Naive B cell (primary cell): ENCODE measurements at regions not wholly inside any gene's neighbourhood (a gene's known extent, or its start where the extent isn't known, plus 50 kb on each side); places are given as distances from the start of the nearest gene placed in this dataset.

Experiments
- ATAC-seq, 2 donors: fragments of 150-1000 bp; cut with Tn5 transposase; 2 replicates each; pipeline ENCODE4 v1.10.0; 2021; ENCODE audit warnings: low read depth in 2 of 2, mild to moderate bottlenecking in 2 of 2, moderate library complexity in 2 of 2
- DNase-seq: peaks from one replicate; pipeline ENCODE4 v3.0.0; 2022
- H3K27ac Mint-ChIP-seq, 6 donors: one replicate each; pipeline ENCODE4 v1.8.0; 2020 to 2022; ENCODE audit warnings: mild to moderate bottlenecking in 6 of 6, mixed read lengths in 6 of 6, moderate library complexity in 5 of 6, inconsistent platforms in 2 of 6
- H3K27me3 Mint-ChIP-seq, 3 donors: one replicate each; pipeline ENCODE4 v1.8.0; 2021 to 2022; ENCODE audit warnings: mixed read lengths in 3 of 3, mild to moderate bottlenecking in 1 of 3
- H3K36me3 Mint-ChIP-seq, 2 donors: one replicate each; pipeline ENCODE4 v1.8.0; 2020 to 2022; ENCODE audit warnings: mixed read lengths in 2 of 2, inconsistent platforms in 1 of 2, mild to moderate bottlenecking in 1 of 2
- H3K4me1 Mint-ChIP-seq, 3 donors: one replicate each; pipeline ENCODE4 v1.8.0; 2020 to 2022; ENCODE audit warnings: mixed read lengths in 3 of 3, inconsistent platforms in 1 of 3, mild to moderate bottlenecking in 1 of 3, moderate library complexity in 1 of 3
- H3K4me3 Mint-ChIP-seq, 8 donors: one replicate each; pipeline ENCODE4 v1.8.0; 2020 to 2022; ENCODE audit warnings: mild to moderate bottlenecking in 8 of 8, mixed read lengths in 8 of 8, moderate library complexity in 8 of 8, inconsistent platforms in 2 of 8
- H3K9me3 Mint-ChIP-seq, 7 donors: one replicate each; pipeline ENCODE4 v1.8.0; 2020 to 2022; ENCODE audit warnings: mixed read lengths in 7 of 7, mild to moderate bottlenecking in 5 of 7, inconsistent platforms in 2 of 7, moderate library complexity in 1 of 7

GRCh38 chr18:10387399-10387798, 67.0 kb upstream of the APCDD1 start:
- peaks cover 0 to 7% (median 0%) of the 10 kb centered on the region in 7 donors for H3K9me3 Mint-ChIP-seq

GRCh38 chr18:10388373-10388772, 66.1 kb upstream of the APCDD1 start:
- Mint-ChIP-seq H3K4me1 (peaks cover 5 to 13% (median 10%) of the 10 kb centered on the region in 3 donors), H3K36me3 (peaks cover 0 to 8% of the 10 kb centered on the region in 2 donors), H3K27me3 (peaks cover 0 to 12% (median 0%) of the 10 kb centered on the region in 3 donors), H3K4me3 (no peak overlapping the region), H3K9me3 (peaks cover 0 to 7% (median 0%) of the 10 kb centered on the region in 7 donors), H3K27ac (no peak overlapping the region)
- DNase-seq: no peak
- no peak for ATAC-seq

More at GRCh38 chr18:10387399-10387798, 67.0 kb upstream of the APCDD1 start:
- Mint-ChIP-seq H3K36me3 (peaks cover 0 to 8% of the 10 kb centered on the region in 2 donors), H3K27ac (no peak overlapping the region), H3K4me3 (no peak overlapping the region), H3K27me3 (peaks cover 0 to 12% (median 0%) of the 10 kb centered on the region in 3 donors), H3K4me1 (peaks cover 5 to 10% (median 8%) of the 10 kb centered on the region in 3 donors)
- ATAC-seq (no peak), DNase-seq (no peak)

GRCh38 chr18:10391506-10391905, 62.9 kb upstream of the APCDD1 start:
- Mint-ChIP-seq H3K27ac (peak overlapping the region in 3 of 6 donors; percentile 13 to 70 (median 56)), H3K4me1 (peaks cover 5 to 13% (median 10%) of the 10 kb centered on the region in 3 donors), H3K4me3 (peak overlapping the region in 1 of 8 donors; percentile 51), H3K27me3 (peaks cover 0 to 7% (median 0%) of the 10 kb centered on the region in 3 donors), H3K9me3 (peaks cover 0 to 21% (median 2%) of the 10 kb centered on the region in 7 donors), H3K36me3 (peaks cover 0 to 8% of the 10 kb centered on the region in 2 donors)
- DNase-seq (no peak), ATAC-seq (no peak)

- no peak for ATAC-seq
- Mint-ChIP-seq H3K9me3 (peaks cover 0 to 15% (median 0%) of the 10 kb centered on the region in 7 donors), H3K27me3 (no peaks in the 10 kb centered on the region), H3K36me3 (no peaks in the 10 kb centered on the region), H3K4me1 (peaks cover 17 to 22% (median 19%) of the 10 kb centered on the region in 3 donors), H3K4me3 (no peak overlapping the region), H3K27ac (no peak overlapping the region)
- DNase-seq: no peak
Observed at GRCh38 chr18:10397004-10397403, 57.4 kb upstream of the APCDD1 start.

GRCh38 chr18:10398571-10398970, 55.9 kb upstream of the APCDD1 start:
- H3K4me1 Mint-ChIP-seq: peaks cover 17% of the 10 kb centered on the region in 3 donors
- H3K9me3 Mint-ChIP-seq: peaks cover 0 to 12% (median 0%) of the 10 kb centered on the region in 7 donors
- no peak for ATAC-seq

GRCh38 chr18:10399465-10399864, 55.0 kb upstream of the APCDD1 start:
- no peak overlapping the region for H3K4me3 Mint-ChIP-seq
- peaks cover 0 to 3% (median 0%) of the 10 kb centered on the region in 7 donors for H3K9me3 Mint-ChIP-seq
- no peaks in the 10 kb centered on the region for H3K36me3 Mint-ChIP-seq
- no peak overlapping the region for H3K27ac Mint-ChIP-seq
- no peaks in the 10 kb centered on the region for H3K27me3 Mint-ChIP-seq
- DNase-seq (no peak), ATAC-seq (no peak)
- peaks cover 17% of the 10 kb centered on the region in 3 donors for H3K4me1 Mint-ChIP-seq

More at GRCh38 chr18:10398571-10398970, 55.9 kb upstream of the APCDD1 start:
- Mint-ChIP-seq H3K27me3 (no peaks in the 10 kb centered on the region), H3K4me3 (no peak overlapping the region), H3K36me3 (no peaks in the 10 kb centered on the region), H3K27ac (no peak overlapping the region)
- no peak for DNase-seq

- Mint-ChIP-seq H3K4me1 (peaks cover 17% of the 10 kb centered on the region in 3 donors), H3K27me3 (peaks cover 0 to 7% (median 0%) of the 10 kb centered on the region in 3 donors), H3K9me3 (no peaks in the 10 kb centered on the region), H3K4me3 (peak overlapping the region in 6 of 8 donors; percentile 29 to 80 (median 45)), H3K36me3 (no peaks in the 10 kb centered on the region), H3K27ac (peak overlapping the region; percentile 8 to 91 (median 68))
- ATAC-seq: peak; percentile 94 to 95
- DNase-seq: peak; percentile 24
Observed at GRCh38 chr18:10400534-10401307, 53.7 kb upstream of the APCDD1 start.

- Mint-ChIP-seq H3K27me3 (peaks cover 0 to 7% (median 0%) of the 10 kb centered on the region in 3 donors), H3K4me1 (peaks cover 17% of the 10 kb centered on the region in 3 donors), H3K9me3 (no peaks in the 10 kb centered on the region), H3K27ac (peak overlapping the region in 1 of 6 donors; percentile 21), H3K36me3 (no peaks in the 10 kb centered on the region), H3K4me3 (no peak overlapping the region)
- DNase-seq (no peak), ATAC-seq (no peak)
Observed at GRCh38 chr18:10401521-10401920, 52.9 kb upstream of the APCDD1 start.

GRCh38 chr18:10401930-10402329, 52.5 kb upstream of the APCDD1 start:
- no peak overlapping the region for H3K4me3 Mint-ChIP-seq
- H3K27me3 Mint-ChIP-seq: peaks cover 0 to 7% (median 0%) of the 10 kb centered on the region in 3 donors
- no peaks in the 10 kb centered on the region for H3K9me3 Mint-ChIP-seq
- H3K27ac Mint-ChIP-seq: no peak overlapping the region
- peaks cover 17% of the 10 kb centered on the region in 3 donors for H3K4me1 Mint-ChIP-seq
- DNase-seq (no peak), ATAC-seq (no peak)
- no peaks in the 10 kb centered on the region for H3K36me3 Mint-ChIP-seq

- no peak for ATAC-seq
- peaks cover 17% of the 10 kb centered on the region in 3 donors for H3K4me1 Mint-ChIP-seq
Observed at GRCh38 chr18:10402871-10403559, 51.4 kb upstream of the APCDD1 start.

GRCh38 chr18:10403708-10404107, 50.7 kb upstream of the APCDD1 start:
- ATAC-seq: no peak
- no peak overlapping the region for H3K27ac Mint-ChIP-seq

More at GRCh38 chr18:10402871-10403559, 51.4 kb upstream of the APCDD1 start:
- no peaks in the 10 kb centered on the region for H3K9me3 Mint-ChIP-seq
- H3K36me3 Mint-ChIP-seq: no peaks in the 10 kb centered on the region
- no peak overlapping the region for H3K4me3 Mint-ChIP-seq
- no peak for DNase-seq
- no peak overlapping the region for H3K27ac Mint-ChIP-seq
- H3K27me3 Mint-ChIP-seq: peaks cover 0 to 7% (median 0%) of the 10 kb centered on the region in 3 donors

GRCh38 chr18:10404168-10404567, 50.3 kb upstream of the APCDD1 start:
- H3K27ac Mint-ChIP-seq: peak overlapping the region in 1 of 6 donors; percentile 53
- no peak for ATAC-seq
- no peak overlapping the region for H3K4me3 Mint-ChIP-seq
- DNase-seq: no peak
- peaks cover 17% of the 10 kb centered on the region in 3 donors for H3K4me1 Mint-ChIP-seq
- no peaks in the 10 kb centered on the region for H3K9me3 Mint-ChIP-seq
- H3K27me3 Mint-ChIP-seq: peaks cover 0 to 7% (median 0%) of the 10 kb centered on the region in 3 donors
- no peaks in the 10 kb centered on the region for H3K36me3 Mint-ChIP-seq

More at GRCh38 chr18:10403708-10404107, 50.7 kb upstream of the APCDD1 start:
- DNase-seq: no peak
- H3K36me3 Mint-ChIP-seq: no peaks in the 10 kb centered on the region
- no peak overlapping the region for H3K4me3 Mint-ChIP-seq
- peaks cover 0 to 7% (median 0%) of the 10 kb centered on the region in 3 donors for H3K27me3 Mint-ChIP-seq
- peaks cover 17% of the 10 kb centered on the region in 3 donors for H3K4me1 Mint-ChIP-seq
- H3K9me3 Mint-ChIP-seq: no peaks in the 10 kb centered on the region
